Thyroid gland (tissue), 4 donors: ENCODE measurements at regions not wholly inside any gene's neighbourhood (a gene's known extent, or its start where the extent isn't known, plus 50 kb on each side); places are given as distances from the start of the nearest gene placed in this dataset.

Experiments used
- DNase-seq, 2 donors: peaks; one replicate each; pipeline ENCODE4 v3.0.0-alpha.2; 2019
- H3K27ac ChIP-seq, 3 donors: fragments of 200-600 bp; sonication (generic); 1 replicate in 2 of 3; 2 replicates in 1 of 3; pipeline ENCODE4 v1.5.1; 2016 to 2019; ENCODE audit warnings: mild to moderate bottlenecking in 1 of 3, moderate library complexity in 1 of 3
- H3K27me3 ChIP-seq: fragments of 200-600 bp; sonication (generic); one replicate; pipeline ENCODE4 v1.5.1; 2019
- H3K36me3 ChIP-seq, 2 donors: fragments of 200-600 bp; sonication (generic); one replicate each; pipeline ENCODE4 v1.5.1; 2016 to 2019
- H3K4me1 ChIP-seq, 2 donors: fragments of 200-600 bp; sonication (generic); one replicate each; pipeline ENCODE4 v1.5.1; 2017 to 2019
- H3K4me3 ChIP-seq, 3 donors: fragments of 200-600 bp; sonication (generic); replicated peaks in 1 of 3; 1 replicate in 2 of 3; 2 replicates in 1 of 3; pipeline ENCODE4 v1.5.1; 2016; ENCODE audit warnings: mild to moderate bottlenecking in 1 of 3
- H3K9me3 ChIP-seq: fragments of 200-600 bp; sonication (generic); one replicate; pipeline ENCODE4 v1.5.1; 2017
- CTCF ChIP-seq, 6 experiments: fragments of 200-600 bp in 3 of 6; fragments of 450-650 bp in 3 of 6; sonication (generic) in 3 of 6; IDR thresholded peaks; one replicate each; pipeline ENCODE4 v1.5.1; 2016 to 2019; ENCODE audit warnings: antibody characterized with exemption in 6 of 6, mild to moderate bottlenecking in 2 of 6, inconsistent platforms in 1 of 6, moderate library complexity in 1 of 6
- POLR2A ChIP-seq, 2 donors: fragments of 450-650 bp; IDR thresholded peaks; one replicate each; pipeline ENCODE4 v1.6.1; 2017; ENCODE audit warnings: antibody characterized with exemption in 2 of 2, mild to moderate bottlenecking in 2 of 2, moderate library complexity in 1 of 2
- WGBS, 2 donors: methylation state at CpG; one replicate each; pipeline ENCODE4 v1.1.5; 2017; 5-methylcytosine and 5-hydroxymethylcytosine counted together
- intact Hi-C: fragments of 100-400 bp; cut with DNase I; formaldehyde crosslinking; loops from one replicate; pipeline ENCODE4 v1.15.1; 2023

- Histone ChIP-seq H3K27me3 (no peaks in the 10 kb centered on the region), H3K4me3 (no peak overlapping the region), H3K4me1 (no peaks in the 10 kb centered on the region), H3K36me3 (no peaks in the 10 kb centered on the region), H3K27ac (no peak overlapping the region), H3K9me3 (no peaks in the 10 kb centered on the region)
- 56 to 67% methylated on average over 3 of the region's 3 CpGs for WGBS, 2 donors
- TF ChIP-seq CTCF (IDR thresholded peaks at IDR 0.05), result no peak
- no peak for TF ChIP-seq POLR2A (IDR thresholded peaks at IDR 0.05)
- no peak for DNase-seq
- intact Hi-C loops, result no loop called here
Measured at GRCh38 chr1:75034376-75034775, 99.8 kb upstream of the LHX8 start.

- WGBS, 2 donors, result 82 to 87% methylated on average over 4 of the region's 4 CpGs
- no peaks in the 10 kb centered on the region for H3K27me3 ChIP-seq
- H3K4me3 ChIP-seq, result no peak overlapping the region
- H3K27ac ChIP-seq, result no peak overlapping the region
- H3K4me1 ChIP-seq, result no peaks in the 10 kb centered on the region
- H3K9me3 ChIP-seq, result no peaks in the 10 kb centered on the region
- H3K36me3 ChIP-seq, result no peaks in the 10 kb centered on the region
- intact Hi-C loops, result no loop called here
- TF ChIP-seq POLR2A (IDR thresholded peaks at IDR 0.05) (no peak), CTCF (IDR thresholded peaks at IDR 0.05) (no peak)
- no peak for DNase-seq
Measured at GRCh38 chr1:75035536-75035935, 98.7 kb upstream of the LHX8 start.

- WGBS, 2 donors, result 59 to 68% methylated on average over 2 of the region's 2 CpGs
- intact Hi-C loops, result no loop called here
- DNase-seq, result no peak
Measured at GRCh38 chr1:75053207-75053606, 81.0 kb upstream of the LHX8 start.

GRCh38 chr1:75058424-75058823 lies 75.8 kb upstream of the LHX8 start:
- Histone ChIP-seq H3K9me3 (no peaks in the 10 kb centered on the region), H3K4me1 (no peaks in the 10 kb centered on the region), H3K4me3 (no peak overlapping the region), H3K27me3 (no peaks in the 10 kb centered on the region), H3K36me3 (no peaks in the 10 kb centered on the region), H3K27ac (no peak overlapping the region)
- TF ChIP-seq CTCF (IDR thresholded peaks at IDR 0.05) (no peak), POLR2A (IDR thresholded peaks at IDR 0.05) (no peak)
- intact Hi-C loops, result no loop called here
- DNase-seq, result no peak

More at GRCh38 chr1:75053207-75053606, 81.0 kb upstream of the LHX8 start:
- Histone ChIP-seq H3K9me3 (no peaks in the 10 kb centered on the region), H3K27ac (no peak overlapping the region), H3K27me3 (no peaks in the 10 kb centered on the region), H3K36me3 (no peaks in the 10 kb centered on the region), H3K4me3 (no peak overlapping the region), H3K4me1 (no peaks in the 10 kb centered on the region)
- no peak for TF ChIP-seq POLR2A (IDR thresholded peaks at IDR 0.05)
- TF ChIP-seq CTCF (IDR thresholded peaks at IDR 0.05), result no peak

- DNase-seq, result no peak
- H3K27ac ChIP-seq, result no peak overlapping the region
- no peak overlapping the region for H3K4me3 ChIP-seq
- 91 to 92% methylated on average over 1 of the region's 1 CpG for WGBS, 2 donors
- no peaks in the 10 kb centered on the region for H3K4me1 ChIP-seq
- no peaks in the 10 kb centered on the region for H3K27me3 ChIP-seq
- H3K36me3 ChIP-seq, result no peaks in the 10 kb centered on the region
- intact Hi-C loops, result no loop called here
- no peaks in the 10 kb centered on the region for H3K9me3 ChIP-seq
- TF ChIP-seq POLR2A (IDR thresholded peaks at IDR 0.05) (no peak), CTCF (IDR thresholded peaks at IDR 0.05) (no peak)
Measured at GRCh38 chr1:75062111-75062510, 72.1 kb upstream of the LHX8 start.
